HepG2 (cell line): ENCODE measurements at regions not wholly inside any gene's neighbourhood (a gene's known extent, or its start where the extent isn't known, plus 50 kb on each side); places are given as distances from the start of the nearest gene placed in this dataset.

ENCODE experiments used
- ARID3A ChIP-seq: IDR thresholded peaks from 2 replicates; pipeline ENCODE4 v1.6.1; 2012; ENCODE audit warnings: low read depth, low read length, improper control_type of control experiment
- ARID5B ChIP-seq: IDR thresholded peaks from 2 replicates; pipeline ENCODE4 v1.4.0; 2020; ENCODE audit warnings: mild to moderate bottlenecking, missing genetic modification reagents
- FLYWCH1 ChIP-seq: sonication (generic); formaldehyde crosslinking; IDR thresholded peaks from 2 replicates; pipeline ENCODE4 v1.8.1; 2023; ENCODE audit warnings: mild to moderate bottlenecking, missing genetic modification reagents
- FOXA3 ChIP-seq: IDR thresholded peaks from 2 replicates; pipeline ENCODE4 v1.6.1; 2016; ENCODE audit warnings: missing genetic modification reagents, missing compliant biosample characterization
- GPN1 ChIP-seq: sonication (generic); formaldehyde crosslinking; IDR thresholded peaks from 2 replicates; pipeline ENCODE4 v1.5.1; 2020; ENCODE audit warnings: missing genetic modification reagents, borderline replicate concordance
- NR3C1 ChIP-seq: sonication (generic); formaldehyde crosslinking; IDR thresholded peaks from 2 replicates; pipeline ENCODE4 v1.4.0; 2020; ENCODE audit warnings: missing genetic modification reagents
- PHF8 ChIP-seq: sonication (generic); formaldehyde crosslinking; IDR thresholded peaks from 2 replicates; pipeline ENCODE4 v1.5.0; 2020; ENCODE audit warnings: missing genetic modification reagents
- PPARG ChIP-seq: conservative IDR thresholded peaks from 2 replicates; pipeline ENCODE4 v1.6.1; 2016; ENCODE audit warnings: missing biosample characterization, missing genetic modification reagents
- REST ChIP-seq, 2 experiments: IDR thresholded peaks; 2 replicates each; pipeline ENCODE4 v1.6.1; 2011 to 2012; ENCODE audit warnings: low read length in 2 of 2, borderline replicate concordance in 1 of 2, low read depth in 1 of 2, mild to moderate bottlenecking in 1 of 2, moderate library complexity in 1 of 2
- TBX3 ChIP-seq: fragments of 450-650 bp; IDR thresholded peaks from 2 replicates; pipeline ENCODE4 v1.6.1; 2017; ENCODE audit warnings: antibody characterized with exemption, mild to moderate bottlenecking, inconsistent platforms, borderline replicate concordance
- ZNF136 ChIP-seq: sonication (generic); formaldehyde crosslinking; IDR thresholded peaks from 2 replicates; pipeline ENCODE4 v1.8.1; 2022; ENCODE audit warnings: low read depth, mild to moderate bottlenecking, moderate library complexity, missing genetic modification reagents
- ZNF331 ChIP-seq: sonication (generic); formaldehyde crosslinking; IDR thresholded peaks from 2 replicates; pipeline ENCODE4 v1.4.0; 2020; ENCODE audit warnings: missing genetic modification reagents
- ZNF607 ChIP-seq: sonication (generic); formaldehyde crosslinking; IDR thresholded peaks from 2 replicates; pipeline ENCODE4 v1.5.1; 2020; ENCODE audit warnings: missing genetic modification reagents, mild to moderate bottlenecking, borderline replicate concordance
- ZNF670 ChIP-seq: sonication (generic); formaldehyde crosslinking; IDR thresholded peaks from 2 replicates; pipeline ENCODE4 v1.8.0; 2022; ENCODE audit warnings: mild to moderate bottlenecking, missing genetic modification reagents, borderline replicate concordance
- ZNF768 ChIP-seq: sonication (generic); formaldehyde crosslinking; IDR thresholded peaks from 2 replicates; pipeline ENCODE4 v1.4.0; 2020; ENCODE audit warnings: missing genetic modification reagents
- TF ChIP-seq, protein P1 (sequence below): conservative IDR thresholded peaks from 2 replicates; pipeline ENCODE4 v1.6.1; 2018; ENCODE audit warnings: missing genetic modification reagents
- TF ChIP-seq, protein P2 (sequence below): sonication (generic); formaldehyde crosslinking; IDR thresholded peaks from 2 replicates; pipeline ENCODE4 v1.4.0; 2020; ENCODE audit warnings: missing genetic modification reagents, borderline replicate concordance

DNA sequence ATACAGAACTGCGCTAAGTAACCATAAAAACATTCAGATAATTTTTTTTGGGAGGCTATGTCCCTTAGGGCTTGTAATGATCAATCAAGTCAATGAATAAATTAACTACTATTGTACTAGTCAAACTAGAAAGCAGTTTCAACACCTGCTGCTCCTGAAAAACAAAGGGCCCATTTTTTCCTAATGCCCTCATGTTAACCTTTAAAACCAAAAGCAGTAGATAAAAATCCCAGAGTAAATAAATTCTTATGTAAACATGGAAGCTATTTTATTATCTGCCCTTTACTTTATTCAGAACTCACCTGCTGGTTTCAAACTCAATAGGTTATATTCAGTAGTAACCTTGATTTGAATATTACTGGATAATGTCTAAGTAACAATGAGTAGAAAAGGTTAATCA lies 159.5 kb upstream of the STARD13 start (continued):
- TF ChIP-seq ZNF768 (CRISPR knock-in tag) = no peak
- TF ChIP-seq FLYWCH1 (CRISPR knock-in tag) = no peak
- TF ChIP-seq NR3C1 (CRISPR knock-in tag) = no peak
- TF ChIP-seq ARID5B (CRISPR knock-in tag) = peak; percentile 41; the same call in 1 of the 2 replicates
- TF ChIP-seq ZNF136 (CRISPR knock-in tag) = no peak
- no peak for TF ChIP-seq GPN1 (CRISPR knock-in tag)
- TF ChIP-seq REST (IDR thresholded peaks at IDR 0.05; ENCODE audit: borderline replicate concordance in 1 of 2, low read depth in 1 of 2, low read length in 2 of 2) = no peak
- TF ChIP-seq ZNF607 (CRISPR knock-in tag) = no peak
- TF ChIP-seq ARID3A = peak; percentile 36; the same call in 1 of the 2 replicates
- TF ChIP-seq TBX3 = no peak
- TF ChIP-seq, protein P1, sequence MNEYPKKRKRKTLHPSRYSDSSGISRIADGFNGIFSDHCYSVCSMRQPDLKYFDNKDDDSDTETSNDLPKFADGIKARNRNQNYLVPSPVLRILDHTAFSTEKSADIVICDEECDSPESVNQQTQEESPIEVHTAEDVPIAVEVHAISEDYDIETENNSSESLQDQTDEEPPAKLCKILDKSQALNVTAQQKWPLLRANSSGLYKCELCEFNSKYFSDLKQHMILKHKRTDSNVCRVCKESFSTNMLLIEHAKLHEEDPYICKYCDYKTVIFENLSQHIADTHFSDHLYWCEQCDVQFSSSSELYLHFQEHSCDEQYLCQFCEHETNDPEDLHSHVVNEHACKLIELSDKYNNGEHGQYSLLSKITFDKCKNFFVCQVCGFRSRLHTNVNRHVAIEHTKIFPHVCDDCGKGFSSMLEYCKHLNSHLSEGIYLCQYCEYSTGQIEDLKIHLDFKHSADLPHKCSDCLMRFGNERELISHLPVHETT (CRISPR knock-in tag) = no peak
- no peak for TF ChIP-seq ZNF331
- no peak for TF ChIP-seq PHF8 (CRISPR knock-in tag)
- peak; percentile 71 for TF ChIP-seq FOXA3 (CRISPR knock-in tag)
- TF ChIP-seq PPARG (CRISPR knock-in tag) = no peak
- TF ChIP-seq, protein P2, sequence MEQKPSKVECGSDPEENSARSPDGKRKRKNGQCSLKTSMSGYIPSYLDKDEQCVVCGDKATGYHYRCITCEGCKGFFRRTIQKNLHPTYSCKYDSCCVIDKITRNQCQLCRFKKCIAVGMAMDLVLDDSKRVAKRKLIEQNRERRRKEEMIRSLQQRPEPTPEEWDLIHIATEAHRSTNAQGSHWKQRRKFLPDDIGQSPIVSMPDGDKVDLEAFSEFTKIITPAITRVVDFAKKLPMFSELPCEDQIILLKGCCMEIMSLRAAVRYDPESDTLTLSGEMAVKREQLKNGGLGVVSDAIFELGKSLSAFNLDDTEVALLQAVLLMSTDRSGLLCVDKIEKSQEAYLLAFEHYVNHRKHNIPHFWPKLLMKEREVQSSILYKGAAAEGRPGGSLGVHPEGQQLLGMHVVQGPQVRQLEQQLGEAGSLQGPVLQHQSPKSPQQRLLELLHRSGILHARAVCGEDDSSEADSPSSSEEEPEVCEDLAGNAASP = peak; percentile 15; the same call in 1 of the 2 replicates
- no peak for TF ChIP-seq ZNF670
